Activated T-cell treated with anti-CD3 and anti-CD28 coated beads, Interleukin-2, amount 50 U/mL, for 4 hours (primary cell): ENCODE measurements at regions not wholly inside any gene's neighbourhood (a gene's known extent, or its start where the extent isn't known, plus 50 kb on each side); places are given as distances from the start of the nearest gene placed in this dataset.

ENCODE experiments used
- ATAC-seq, 2 donors: fragments of 200-7000 bp; cut with Tn5 transposase; one replicate each; pipeline ENCODE4 v1.10.0; 2021
- DNase-seq: peaks from one replicate; pipeline ENCODE4 v3.0.0-alpha.2; 2020
- H3K27me3 Mint-ChIP-seq: one replicate; pipeline ENCODE4 v1.8.0; 2021; ENCODE audit warnings: low read depth, mixed read lengths
- H3K36me3 Mint-ChIP-seq: one replicate; pipeline ENCODE4 v1.8.0; 2022; ENCODE audit warnings: mixed read lengths; ENCODE audit not compliant: insufficient read depth
- H3K4me1 Mint-ChIP-seq: one replicate; pipeline ENCODE4 v1.8.0; 2021; ENCODE audit warnings: low read depth, mixed read lengths
- H3K4me3 Mint-ChIP-seq: one replicate; pipeline ENCODE4 v1.8.0; 2021; ENCODE audit warnings: mild to moderate bottlenecking, moderate library complexity, mixed read lengths
- H3K9me3 Mint-ChIP-seq: one replicate; pipeline ENCODE4 v1.8.0; 2021; ENCODE audit warnings: mixed read lengths

DNA sequence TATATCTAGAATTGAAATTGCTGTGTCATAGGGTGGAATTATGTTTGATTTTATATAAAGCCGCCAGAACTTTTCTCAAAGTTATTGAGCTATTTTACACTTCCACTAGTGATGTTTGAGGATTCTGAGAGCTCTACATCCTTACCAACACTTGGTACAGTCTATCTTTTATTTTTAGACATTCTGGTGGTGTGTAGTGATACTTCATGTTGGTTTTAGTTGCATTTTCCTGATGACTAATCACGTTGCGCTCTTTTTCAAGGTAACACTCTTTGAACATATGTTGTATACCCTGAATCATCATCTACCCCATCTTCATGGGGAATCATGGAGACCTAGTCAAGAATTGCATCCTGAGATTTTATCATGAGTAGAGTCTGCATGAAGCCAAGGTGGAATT lies 141.7 kb downstream of the NXNL2 start:
- Mint-ChIP-seq H3K4me1 (no peaks in the 10 kb centered on the region), H3K9me3 (no peaks in the 10 kb centered on the region), H3K4me3 (no peak overlapping the region), H3K36me3 (no peaks in the 10 kb centered on the region), H3K27me3 (peaks cover 5% of the 10 kb centered on the region)
- DNase-seq (no peak), ATAC-seq (peak in 1 of 2 donors; percentile 25)

DNA sequence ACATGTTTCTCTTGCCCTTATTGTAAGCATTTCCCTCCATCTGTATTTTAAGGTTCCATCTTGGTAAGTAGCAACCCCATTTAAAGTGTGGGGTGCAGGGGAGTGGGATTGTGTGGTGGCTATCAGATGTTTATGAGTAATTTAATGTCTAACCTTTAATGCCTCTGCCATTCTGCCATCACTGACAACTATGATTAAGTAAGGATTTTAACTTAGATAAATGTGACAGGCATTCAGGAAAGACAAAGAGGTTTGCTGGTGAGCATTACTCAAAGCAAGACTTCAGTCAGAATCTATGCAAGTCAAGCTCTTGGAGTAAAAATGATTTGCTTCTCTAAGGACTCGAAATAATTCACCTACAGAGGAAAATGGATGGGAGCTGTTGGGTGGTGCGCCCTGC lies 143.0 kb downstream of the NXNL2 start:
- Mint-ChIP-seq H3K9me3 (no peaks in the 10 kb centered on the region), H3K36me3 (no peaks in the 10 kb centered on the region), H3K4me3 (no peak overlapping the region), H3K27me3 (peaks cover 5% of the 10 kb centered on the region), H3K4me1 (no peaks in the 10 kb centered on the region)
- DNase-seq = no peak
- no peak for ATAC-seq

GRCh38 chr9:88678431-88678830 lies 143.5 kb downstream of the NXNL2 start:
- H3K4me1 Mint-ChIP-seq = no peaks in the 10 kb centered on the region
- H3K27me3 Mint-ChIP-seq = peaks cover 5% of the 10 kb centered on the region
- H3K9me3 Mint-ChIP-seq = no peaks in the 10 kb centered on the region
- ATAC-seq (no peak), DNase-seq (no peak)
- no peak overlapping the region for H3K4me3 Mint-ChIP-seq
- no peaks in the 10 kb centered on the region for H3K36me3 Mint-ChIP-seq

- no peaks in the 10 kb centered on the region for H3K4me1 Mint-ChIP-seq
- H3K4me3 Mint-ChIP-seq = no peak overlapping the region
- no peaks in the 10 kb centered on the region for H3K36me3 Mint-ChIP-seq
- ATAC-seq (no peak), DNase-seq (no peak)
- no peaks in the 10 kb centered on the region for H3K9me3 Mint-ChIP-seq
- peaks cover 5% of the 10 kb centered on the region for H3K27me3 Mint-ChIP-seq
Observed at GRCh38 chr9:88680041-88680440, 145.1 kb downstream of the NXNL2 start.

DNA sequence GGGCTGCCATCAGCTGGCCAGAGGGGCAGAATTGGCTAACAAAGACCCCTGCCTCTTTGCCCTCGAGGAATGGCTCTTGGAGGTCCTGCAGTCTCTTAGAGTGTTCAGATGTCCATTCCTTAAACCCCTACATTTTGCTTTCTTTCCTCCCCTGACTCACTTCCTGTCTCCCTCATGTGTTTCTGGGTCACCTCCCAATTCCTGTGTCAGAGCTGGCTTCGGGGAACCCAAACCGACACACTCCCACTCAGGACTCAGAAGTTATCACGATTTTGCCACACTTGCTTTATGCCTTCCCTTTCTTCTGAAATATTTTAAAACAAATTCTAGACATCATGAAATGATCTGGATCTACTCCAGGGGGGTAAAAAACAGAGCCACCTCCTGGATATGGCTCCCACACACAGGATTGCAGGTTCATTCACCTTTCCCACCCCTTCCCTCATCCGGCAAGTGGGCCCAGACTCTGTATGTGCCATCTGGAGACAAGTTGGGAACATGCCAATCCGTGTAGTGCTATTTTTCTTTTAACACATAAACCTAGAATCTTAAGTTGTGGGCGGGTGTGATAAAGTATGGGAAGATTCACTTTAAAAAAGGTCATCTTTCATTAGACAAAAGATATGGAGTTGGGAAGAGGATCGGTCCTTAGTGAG lies 145.7 kb downstream of the NXNL2 start:
- Mint-ChIP-seq H3K4me3 (no peak overlapping the region), H3K36me3 (no peaks in the 10 kb centered on the region), H3K27me3 (peaks cover 5% of the 10 kb centered on the region), H3K9me3 (no peaks in the 10 kb centered on the region), H3K4me1 (no peaks in the 10 kb centered on the region)
- ATAC-seq (no peak), DNase-seq (no peak)

- no peaks in the 10 kb centered on the region for H3K4me1 Mint-ChIP-seq
- ATAC-seq (no peak), DNase-seq (no peak)
- no peaks in the 10 kb centered on the region for H3K36me3 Mint-ChIP-seq
- H3K4me3 Mint-ChIP-seq = no peak overlapping the region
- peaks cover 5% of the 10 kb centered on the region for H3K27me3 Mint-ChIP-seq
- no peaks in the 10 kb centered on the region for H3K9me3 Mint-ChIP-seq
Observed at GRCh38 chr9:88681434-88681833, 146.5 kb downstream of the NXNL2 start.

GRCh38 chr9:88682431-88682831 lies 147.5 kb downstream of the NXNL2 start:
- H3K9me3 Mint-ChIP-seq = no peaks in the 10 kb centered on the region
- no peak for DNase-seq
- H3K27me3 Mint-ChIP-seq = peaks cover 5% of the 10 kb centered on the region
- H3K4me1 Mint-ChIP-seq = no peaks in the 10 kb centered on the region
- no peak overlapping the region for H3K4me3 Mint-ChIP-seq
- no peak for ATAC-seq
- no peaks in the 10 kb centered on the region for H3K36me3 Mint-ChIP-seq

GRCh38 chr9:88684046-88684445 lies 149.1 kb downstream of the NXNL2 start:
- Mint-ChIP-seq H3K4me1 (no peaks in the 10 kb centered on the region), H3K27me3 (peaks cover 2% of the 10 kb centered on the region), H3K4me3 (no peak overlapping the region), H3K36me3 (no peaks in the 10 kb centered on the region), H3K9me3 (no peaks in the 10 kb centered on the region)
- DNase-seq (no peak), ATAC-seq (no peak)

GRCh38 chr9:88684845-88685244 lies 149.9 kb downstream of the NXNL2 start:
- H3K27me3 Mint-ChIP-seq = peaks cover 2% of the 10 kb centered on the region
- H3K4me3 Mint-ChIP-seq = no peak overlapping the region
- no peaks in the 10 kb centered on the region for H3K36me3 Mint-ChIP-seq
- DNase-seq (no peak), ATAC-seq (no peak)
- H3K9me3 Mint-ChIP-seq = no peaks in the 10 kb centered on the region
- no peaks in the 10 kb centered on the region for H3K4me1 Mint-ChIP-seq

DNA sequence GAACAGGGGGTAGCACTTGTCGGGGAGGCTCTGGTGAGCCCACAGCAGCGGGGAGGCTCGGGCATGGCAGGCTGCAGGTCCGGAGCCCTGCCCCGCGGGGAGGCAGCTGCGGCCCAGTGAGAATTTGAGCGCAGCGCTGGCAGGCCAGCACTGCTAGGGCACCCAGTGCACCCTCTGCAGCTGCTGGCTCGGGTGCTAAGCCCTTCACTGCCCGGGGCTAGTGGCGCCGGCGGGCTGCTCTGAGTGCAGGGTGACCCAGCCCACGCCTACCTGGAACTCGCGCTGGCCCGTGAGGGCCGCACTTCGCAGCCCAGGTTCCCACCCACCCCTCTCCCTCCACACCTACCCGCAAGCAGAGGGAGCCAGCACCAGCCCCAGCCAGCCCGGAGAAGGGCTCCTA lies 151.0 kb downstream of the NXNL2 start:
- H3K36me3 Mint-ChIP-seq = no peaks in the 10 kb centered on the region
- H3K27me3 Mint-ChIP-seq = peaks cover 2% of the 10 kb centered on the region
- no peaks in the 10 kb centered on the region for H3K4me1 Mint-ChIP-seq
- no peak overlapping the region for H3K4me3 Mint-ChIP-seq
- no peak for ATAC-seq
- DNase-seq = no peak
- H3K9me3 Mint-ChIP-seq = no peaks in the 10 kb centered on the region

GRCh38 chr9:88689509-88690298 lies 154.7 kb downstream of the NXNL2 start:
- H3K4me3 Mint-ChIP-seq = no peak overlapping the region
- no peaks in the 10 kb centered on the region for H3K36me3 Mint-ChIP-seq
- no peaks in the 10 kb centered on the region for H3K4me1 Mint-ChIP-seq
- peaks cover 4% of the 10 kb centered on the region for H3K9me3 Mint-ChIP-seq
- ATAC-seq (no peak), DNase-seq (no peak)
- peaks cover 7% of the 10 kb centered on the region for H3K27me3 Mint-ChIP-seq

GRCh38 chr9:88690628-88691027 lies 155.7 kb downstream of the NXNL2 start:
- Mint-ChIP-seq H3K4me3 (no peak overlapping the region), H3K9me3 (peaks cover 4% of the 10 kb centered on the region), H3K27me3 (peaks cover 12% of the 10 kb centered on the region), H3K4me1 (no peaks in the 10 kb centered on the region), H3K36me3 (no peaks in the 10 kb centered on the region)
- ATAC-seq = no peak
- no peak for DNase-seq

DNA sequence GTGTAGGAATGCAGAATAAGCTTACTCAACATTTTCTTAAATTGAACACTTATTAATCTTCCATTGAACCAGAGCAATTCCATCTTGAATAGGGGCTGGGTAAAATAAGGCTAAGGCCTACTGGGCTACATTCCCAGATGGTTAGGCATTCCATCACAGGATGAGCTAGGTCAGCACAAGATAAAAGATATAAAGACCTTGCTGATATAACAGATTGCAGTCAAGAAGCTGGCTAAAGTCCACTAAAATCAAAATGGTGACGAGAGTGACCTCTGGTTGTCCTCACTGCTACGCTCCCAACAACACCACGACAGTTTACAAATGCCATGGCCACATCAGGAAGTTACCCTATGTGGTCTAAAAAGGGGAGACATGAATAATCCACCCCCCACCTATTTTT lies 156.1 kb downstream of the NXNL2 start:
- ATAC-seq = no peak
- Mint-ChIP-seq H3K27me3 (peaks cover 12% of the 10 kb centered on the region), H3K4me1 (no peaks in the 10 kb centered on the region), H3K36me3 (no peaks in the 10 kb centered on the region), H3K9me3 (peaks cover 4% of the 10 kb centered on the region), H3K4me3 (no peak overlapping the region)
- no peak for DNase-seq

DNA sequence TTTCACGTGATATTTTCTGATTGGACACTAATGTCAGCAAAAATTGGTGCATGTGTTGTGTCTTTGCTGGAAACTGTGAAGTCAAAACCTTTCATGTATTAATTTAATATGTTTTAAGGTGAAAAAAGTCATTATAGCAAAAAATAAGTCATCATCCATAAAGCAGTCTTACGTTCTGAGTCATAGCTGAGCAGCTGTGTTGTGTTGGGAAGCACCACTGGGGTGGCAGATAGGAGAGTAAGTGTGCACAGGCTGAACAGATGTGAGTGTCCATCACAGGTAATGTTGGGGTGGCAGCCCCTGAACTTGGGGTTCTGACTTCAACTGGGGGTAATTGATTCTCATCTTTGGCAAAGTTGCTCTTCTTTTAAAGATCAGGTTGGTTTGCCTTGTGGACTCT lies 156.8 kb downstream of the NXNL2 start:
- H3K36me3 Mint-ChIP-seq = no peaks in the 10 kb centered on the region
- ATAC-seq = no peak
- H3K4me1 Mint-ChIP-seq = no peaks in the 10 kb centered on the region
- no peak for DNase-seq
- H3K27me3 Mint-ChIP-seq = peaks cover 12% of the 10 kb centered on the region
- H3K9me3 Mint-ChIP-seq = peaks cover 4% of the 10 kb centered on the region
- H3K4me3 Mint-ChIP-seq = no peak overlapping the region

GRCh38 chr9:88692827-88693226 lies 157.8 kb downstream of the NXNL2 start:
- DNase-seq (no peak), ATAC-seq (no peak)
- Mint-ChIP-seq H3K4me3 (no peak overlapping the region), H3K9me3 (peaks cover 4% of the 10 kb centered on the region), H3K27me3 (peaks cover 10% of the 10 kb centered on the region), H3K4me1 (no peaks in the 10 kb centered on the region), H3K36me3 (no peaks in the 10 kb centered on the region)
